Medulla oblongata (tissue), 1 donor: ENCODE measurements at regions not wholly inside any gene's neighbourhood (a gene's known extent, or its start where the extent isn't known, plus 50 kb on each side); places are given as distances from the start of the nearest gene placed in this dataset.

ENCODE experiments used
- DNase-seq: peaks from one replicate; pipeline ENCODE4 v3.0.0-alpha.2; 2015; ENCODE audit errors: extremely low spot score

- no peak for DNase-seq
Observed at GRCh38 chr4:43345323-43345925, 452.9 kb downstream of the GRXCR1 start.

GRCh38 chr4:43348591-43348990 lies 456.1 kb downstream of the GRXCR1 start:
- no peak for DNase-seq

GRCh38 chr4:43351970-43352806 lies 459.7 kb downstream of the GRXCR1 start:
- no peak for DNase-seq

GRCh38 chr4:43352859-43353258 lies 460.3 kb downstream of the GRXCR1 start:
- DNase-seq: no peak

- DNase-seq: no peak
Observed at GRCh38 chr4:43353552-43353951, 461.0 kb downstream of the GRXCR1 start.

- DNase-seq: no peak
Observed at GRCh38 chr4:43356786-43357185, 464.3 kb downstream of the GRXCR1 start.

GRCh38 chr4:43357252-43357974 lies 464.9 kb downstream of the GRXCR1 start:
- no peak for DNase-seq

GRCh38 chr4:43360296-43360695 lies 467.8 kb downstream of the GRXCR1 start:
- no peak for DNase-seq

- DNase-seq: no peak
Observed at GRCh38 chr4:43362875-43363636, 470.5 kb downstream of the GRXCR1 start.

- DNase-seq: no peak
Observed at GRCh38 chr4:43369036-43369594, 476.6 kb downstream of the GRXCR1 start.

GRCh38 chr4:43373201-43373600 lies 480.7 kb downstream of the GRXCR1 start:
- DNase-seq: no peak

- no peak for DNase-seq
Observed at GRCh38 chr4:43374216-43374751, 481.8 kb downstream of the GRXCR1 start.

- no peak for DNase-seq
Observed at GRCh38 chr4:43379016-43379415, 486.5 kb downstream of the GRXCR1 start.

- no peak for DNase-seq
Observed at GRCh38 chr4:43380093-43380492, 487.6 kb downstream of the GRXCR1 start.

GRCh38 chr4:43391069-43391468 lies 498.6 kb downstream of the GRXCR1 start:
- DNase-seq: no peak

GRCh38 chr4:43394976-43395375 lies 502.5 kb downstream of the GRXCR1 start:
- DNase-seq: no peak

GRCh38 chr4:43399726-43400125 lies 507.2 kb downstream of the GRXCR1 start:
- no peak for DNase-seq

- no peak for DNase-seq
Observed at GRCh38 chr4:43402393-43402792, 509.9 kb downstream of the GRXCR1 start.

- no peak for DNase-seq
Observed at GRCh38 chr4:43410636-43411035, 518.1 kb downstream of the GRXCR1 start.

GRCh38 chr4:43411226-43411625 lies 518.7 kb downstream of the GRXCR1 start:
- no peak for DNase-seq

- DNase-seq: no peak
Observed at GRCh38 chr4:43423276-43423675, 530.8 kb downstream of the GRXCR1 start.
